HCT116 (cell line): ENCODE measurements at regions not wholly inside any gene's neighbourhood (a gene's known extent, or its start where the extent isn't known, plus 50 kb on each side); places are given as distances from the start of the nearest gene placed in this dataset.

ENCODE experiments used
- CEBPB ChIP-seq: IDR thresholded peaks from 2 replicates; pipeline ENCODE4 v1.6.1; 2012; ENCODE audit warnings: low read depth
- POLR2A ChIP-seq: IDR thresholded peaks from 2 replicates; pipeline ENCODE4 v1.7.0; 2011; ENCODE audit warnings: borderline replicate concordance; ENCODE audit not compliant: insufficient read depth, insufficient read length; ENCODE audit errors: extremely low read depth
- TCF7L2 ChIP-seq: IDR thresholded peaks from 2 replicates; pipeline ENCODE4 v1.7.0; 2011; ENCODE audit warnings: borderline replicate concordance, inconsistent platforms; ENCODE audit not compliant: insufficient read depth, insufficient read length; ENCODE audit errors: extremely low read depth
- TF ChIP-seq, protein P1 (sequence below), 3 experiments: fragments of 200-600 bp in 1 of 3; sonication (generic) in 1 of 3; IDR thresholded peaks in 2 of 3; conservative IDR thresholded peaks in 1 of 3; 2 replicates each; pipeline ENCODE4 v1.5.1; 2012 to 2017; ENCODE audit warnings: low read depth in 2 of 3, low read length in 2 of 3, antibody characterized with exemption in 1 of 3, borderline replicate concordance in 1 of 3, control low read depth in 1 of 3, mild to moderate bottlenecking in 1 of 3, mixed read lengths in 1 of 3, mixed run types in 1 of 3, moderate library complexity in 1 of 3; ENCODE audit not compliant: insufficient read depth in 1 of 3

DNA sequence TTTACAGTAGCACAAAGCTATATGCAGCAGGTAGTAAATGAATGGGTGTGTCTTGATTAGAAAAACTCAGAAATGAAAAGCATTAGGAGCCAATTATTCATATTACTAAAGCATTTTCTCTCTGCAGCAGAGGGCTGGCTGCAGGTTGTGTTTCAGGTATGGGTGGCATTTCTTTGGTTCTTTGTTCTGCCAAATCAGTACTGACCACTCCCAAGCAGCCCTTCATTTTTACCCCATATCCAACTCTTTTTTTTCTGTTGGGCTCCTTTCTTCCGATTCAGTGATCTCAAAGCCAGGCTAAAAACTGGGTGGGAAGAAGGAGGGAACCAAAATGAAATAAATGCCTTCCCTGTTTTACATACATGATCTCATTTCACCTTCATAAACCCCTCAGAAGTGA, 162.3 kb downstream of the SPRY1 start:
- TF ChIP-seq POLR2A (no peak), CEBPB (no peak), TCF7L2 (no peak)
- TF ChIP-seq, protein P1, sequence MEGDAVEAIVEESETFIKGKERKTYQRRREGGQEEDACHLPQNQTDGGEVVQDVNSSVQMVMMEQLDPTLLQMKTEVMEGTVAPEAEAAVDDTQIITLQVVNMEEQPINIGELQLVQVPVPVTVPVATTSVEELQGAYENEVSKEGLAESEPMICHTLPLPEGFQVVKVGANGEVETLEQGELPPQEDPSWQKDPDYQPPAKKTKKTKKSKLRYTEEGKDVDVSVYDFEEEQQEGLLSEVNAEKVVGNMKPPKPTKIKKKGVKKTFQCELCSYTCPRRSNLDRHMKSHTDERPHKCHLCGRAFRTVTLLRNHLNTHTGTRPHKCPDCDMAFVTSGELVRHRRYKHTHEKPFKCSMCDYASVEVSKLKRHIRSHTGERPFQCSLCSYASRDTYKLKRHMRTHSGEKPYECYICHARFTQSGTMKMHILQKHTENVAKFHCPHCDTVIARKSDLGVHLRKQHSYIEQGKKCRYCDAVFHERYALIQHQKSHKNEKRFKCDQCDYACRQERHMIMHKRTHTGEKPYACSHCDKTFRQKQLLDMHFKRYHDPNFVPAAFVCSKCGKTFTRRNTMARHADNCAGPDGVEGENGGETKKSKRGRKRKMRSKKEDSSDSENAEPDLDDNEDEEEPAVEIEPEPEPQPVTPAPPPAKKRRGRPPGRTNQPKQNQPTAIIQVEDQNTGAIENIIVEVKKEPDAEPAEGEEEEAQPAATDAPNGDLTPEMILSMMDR (IDR thresholded peaks at IDR 0.05 in 2 of 3, conservative IDR thresholded peaks at IDR 0.05 in 1 of 3; ENCODE audit: borderline replicate concordance in 1 of 3, insufficient read depth in 1 of 3, low read depth in 2 of 3, low read length in 2 of 3) = no peak
